HepG2 (cell line): ENCODE measurements at regions not wholly inside any gene's neighbourhood (a gene's known extent, or its start where the extent isn't known, plus 50 kb on each side); places are given as distances from the start of the nearest gene placed in this dataset.

Experiments used
- ATAC-seq: fragments of 200-7000 bp; cut with Tn5 transposase; 3 replicates; pipeline ENCODE4 v1.9.1; 2020; ENCODE audit warnings: mild to moderate bottlenecking, moderate library complexity
- BruUV-seq: library from RNA; stranded (reverse); fragments of 400-500 nt; replicated peaks from 2 replicates; lab custom pipeline; 2021; lab: Mats Ljungman, UMichigan
- CTCF ChIA-PET: fragments of 300-600 bp; formaldehyde crosslinking; extraction: SDS; loops from one replicate; lab custom pipeline; 2021; ENCODE audit warnings: low total read pairs, inconsistent platforms, low intra/inter-chr PET ratio; lab: Yijun Ruan, JAX
- POLR2A ChIA-PET: fragments of 350-600 bp; sonication (Branson Sonifier 250); formaldehyde crosslinking; loops from one replicate; lab custom pipeline; 2020; ENCODE audit warnings: antibody characterized with exemption, inconsistent platforms; lab: Yijun Ruan, JAX
- DNase-seq: peaks from one replicate; pipeline ENCODE4 v3.0.0-alpha.2; 2015; ENCODE audit warnings: low spot score
- FAIRE-seq: peaks from 3 replicates; lab custom pipeline; 2011; peaks lifted over from hg19 to GRCh38; lab: Jason Lieb, UNC
- H2AFZ ChIP-seq: one replicate; pipeline ENCODE4 v1.6.1; 2011; ENCODE audit warnings: low read length, inconsistent platforms
- H3K27ac ChIP-seq: fragments of 300-600 bp; 3 replicates; pipeline ENCODE4 v1.8.0; 2011; ENCODE audit warnings: mixed run types, mild to moderate bottlenecking, mixed read lengths, low read length, inconsistent platforms; ENCODE audit not compliant: insufficient read depth; ENCODE audit errors: extremely low read length
- H3K27me3 ChIP-seq, 2 experiments: fragments of 200-600 bp in 1 of 2; 2 replicates in 1 of 2; 3 replicates in 1 of 2; pipeline versions ENCODE4 v1.6.0 to v1.8.0; 2011; ENCODE audit warnings: low read length in 2 of 2, mild to moderate bottlenecking in 2 of 2, moderate library complexity in 2 of 2, inconsistent platforms in 1 of 2; ENCODE audit not compliant: insufficient read depth in 2 of 2, control insufficient read depth in 1 of 2
- H3K36me3 ChIP-seq, 2 experiments: fragments of 200-600 bp in 1 of 2; replicated peaks in 1 of 2; 2 replicates in 1 of 2; 3 replicates in 1 of 2; pipeline versions ENCODE4 v1.5.1 to v1.8.0; 2011; ENCODE audit warnings: low read length in 2 of 2, inconsistent platforms in 1 of 2; ENCODE audit not compliant: insufficient read depth in 2 of 2, control insufficient read depth in 1 of 2
- H3K4me1 ChIP-seq: 2 replicates; pipeline ENCODE4 v1.5.1; 2012; ENCODE audit warnings: low read length, inconsistent platforms; ENCODE audit not compliant: insufficient read depth
- H3K4me2 ChIP-seq: 2 replicates; pipeline ENCODE4 v1.6.0; 2011; ENCODE audit warnings: low read depth, low read length, inconsistent platforms
- H3K4me3 ChIP-seq, 3 experiments: fragments of 200-600 bp in 1 of 3; sonication (generic), shearing (Covaris generic) in 1 of 3; replicated peaks in 1 of 3; 2 replicates each; pipeline ENCODE4 v1.5.1; 2011 to 2016; ENCODE audit warnings: low read length in 3 of 3, inconsistent platforms in 2 of 3, low read depth in 2 of 3, mild to moderate bottlenecking in 2 of 3, control low read depth in 1 of 3, mixed read lengths in 1 of 3; ENCODE audit not compliant: insufficient read depth in 1 of 3
- H3K79me2 ChIP-seq: one replicate; pipeline ENCODE4 v1.6.1; 2011; ENCODE audit warnings: low read length, inconsistent platforms; ENCODE audit not compliant: insufficient read depth
- H3K9ac ChIP-seq: 2 replicates; pipeline ENCODE4 v1.6.0; 2011; ENCODE audit warnings: mild to moderate bottlenecking, low read depth, low read length, inconsistent platforms; ENCODE audit not compliant: insufficient read depth
- H3K9me3 ChIP-seq: 2 replicates; pipeline ENCODE4 v1.5.1; 2012; ENCODE audit warnings: mild to moderate bottlenecking, low read length
- H4K20me1 ChIP-seq: 2 replicates; pipeline ENCODE4 v1.6.0; 2011; ENCODE audit warnings: inconsistent platforms, mild to moderate bottlenecking, low read length, moderate library complexity; ENCODE audit not compliant: insufficient read depth
- HCFC1 ChIP-seq: fragments of 150-350 bp; IDR thresholded peaks from 2 replicates; pipeline ENCODE4 v1.6.1; 2014; ENCODE audit warnings: low read depth, low read length
- PCBP1 ChIP-seq: fragments of 200-400 bp; formaldehyde crosslinking; IDR thresholded peaks from 2 replicates; pipeline ENCODE4 v1.6.1; 2017; ENCODE audit warnings: mild to moderate bottlenecking, low read depth, low read length, borderline replicate concordance
- RORA ChIP-seq: sonication (generic); formaldehyde crosslinking; IDR thresholded peaks from 2 replicates; pipeline ENCODE4 v1.5.0; 2020; ENCODE audit warnings: mild to moderate bottlenecking, missing genetic modification reagents, moderate library complexity
- ZNF749 ChIP-seq: sonication (generic); formaldehyde crosslinking; IDR thresholded peaks from 2 replicates; pipeline ENCODE4 v1.8.0; 2022; ENCODE audit warnings: mild to moderate bottlenecking, missing genetic modification reagents, moderate library complexity, borderline replicate concordance
- ZNF883 ChIP-seq: sonication (generic); formaldehyde crosslinking; IDR thresholded peaks from 2 replicates; pipeline ENCODE4 v1.5.1; 2020; ENCODE audit warnings: mild to moderate bottlenecking, missing genetic modification reagents; ENCODE audit errors: not compliant biosample characterization
- WGBS: methylation state at CpG from one replicate; pipeline ENCODE4 v1.1.6; 2017; ENCODE audit warnings: low lambda C conversion rate; 5-methylcytosine and 5-hydroxymethylcytosine counted together
- in situ Hi-C: cut with HindIII; loops from 2 replicates; pipeline ENCODE4 v1.10.0; 2017; ENCODE audit warnings: low pct_unique_long_range_greater_than_20kb; ENCODE audit not compliant: extremely low pct_ligation_motif_present
- intact Hi-C: fragments of 100-400 bp; cut with micrococcal nuclease; formaldehyde crosslinking; loops from one replicate; pipeline ENCODE4 v1.10.0; 2022; ENCODE audit not compliant: unreplicated experiment
- TF ChIP-seq, protein P1 (sequence below), 2 experiments: fragments of 450-650 bp in 1 of 2; sonication (generic) in 1 of 2; formaldehyde crosslinking in 1 of 2; IDR thresholded peaks; 2 replicates each; pipeline versions ENCODE4 v1.6.1 to v1.8.0; 2016 to 2022; ENCODE audit warnings: antibody characterized with exemption in 1 of 2, mild to moderate bottlenecking in 1 of 2, missing genetic modification reagents in 1 of 2
- TF ChIP-seq, protein P2 (sequence below): sonication (generic); formaldehyde crosslinking; IDR thresholded peaks from 2 replicates; pipeline ENCODE4 v1.5.0; 2020; ENCODE audit warnings: missing genetic modification reagents
- TF ChIP-seq, protein P3 (sequence below): IDR thresholded peaks from 2 replicates; pipeline ENCODE4 v1.6.1; 2016; ENCODE audit warnings: missing compliant biosample characterization, missing genetic modification reagents, borderline replicate concordance
- TF ChIP-seq, protein P4 (sequence below): sonication (generic); formaldehyde crosslinking; IDR thresholded peaks from 2 replicates; pipeline ENCODE4 v1.4.0; 2020; ENCODE audit warnings: missing genetic modification reagents

DNA sequence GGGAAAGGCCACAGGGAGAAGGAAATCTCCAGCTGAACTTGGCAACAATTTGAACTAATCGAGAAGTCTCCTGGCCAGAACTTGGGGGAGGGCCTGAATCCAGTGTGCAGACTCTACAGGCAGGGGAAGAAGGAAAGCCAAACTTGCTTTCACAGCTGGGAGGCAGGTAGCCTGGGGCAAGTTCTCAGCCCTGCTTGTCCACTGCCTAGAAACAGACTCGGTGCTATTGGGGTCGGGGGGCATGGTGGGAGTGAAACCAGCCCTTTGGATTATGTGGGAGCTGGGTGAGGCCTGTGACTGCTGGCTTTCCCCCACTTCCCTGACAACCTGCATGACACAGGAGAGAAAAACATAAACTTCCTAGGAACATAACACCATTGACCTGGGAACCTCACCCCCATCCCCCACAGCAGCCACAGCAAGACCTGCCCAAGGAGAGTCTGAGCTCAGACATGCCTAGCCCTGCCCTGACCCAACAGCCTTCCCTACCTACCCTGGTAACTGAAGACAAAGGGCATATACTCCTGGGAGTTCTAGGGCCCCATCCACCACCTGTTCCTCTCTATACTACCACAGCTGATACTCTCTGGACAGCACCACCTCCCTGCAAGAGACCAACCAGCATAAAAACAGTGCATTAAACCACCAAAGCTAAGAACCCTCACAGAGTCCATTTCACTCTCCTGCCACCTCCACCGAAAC lies 103.7 kb upstream of the MNS1 start:
- H3K9me3 ChIP-seq = no peaks in the 10 kb centered on the region
- WGBS = 9% methylated on average over 4 of the region's 4 CpGs
- H3K4me2 ChIP-seq = no peak overlapping the region
- no peaks in the 10 kb centered on the region for H3K27me3 ChIP-seq
- H3K27ac ChIP-seq = no peak overlapping the region
- H3K9ac ChIP-seq = no peak overlapping the region
- no peaks in the 10 kb centered on the region for H3K79me2 ChIP-seq
- intact Hi-C loops (no loop called here), in situ Hi-C loops (no loop called here)
- no peaks in the 10 kb centered on the region for H3K4me1 ChIP-seq
- ATAC-seq (no peak), DNase-seq (no peak), FAIRE-seq (no peak)
- POLR2A ChIA-PET = no interaction called here
- CTCF ChIA-PET = no interaction called here
- no TSS peak for BruUV-seq
- H4K20me1 ChIP-seq = no peaks in the 10 kb centered on the region
- H2AFZ ChIP-seq = no peak overlapping the region
- H3K4me3 ChIP-seq = no peak overlapping the region
- H3K36me3 ChIP-seq = no peaks in the 10 kb centered on the region
- TF ChIP-seq, protein P1, sequence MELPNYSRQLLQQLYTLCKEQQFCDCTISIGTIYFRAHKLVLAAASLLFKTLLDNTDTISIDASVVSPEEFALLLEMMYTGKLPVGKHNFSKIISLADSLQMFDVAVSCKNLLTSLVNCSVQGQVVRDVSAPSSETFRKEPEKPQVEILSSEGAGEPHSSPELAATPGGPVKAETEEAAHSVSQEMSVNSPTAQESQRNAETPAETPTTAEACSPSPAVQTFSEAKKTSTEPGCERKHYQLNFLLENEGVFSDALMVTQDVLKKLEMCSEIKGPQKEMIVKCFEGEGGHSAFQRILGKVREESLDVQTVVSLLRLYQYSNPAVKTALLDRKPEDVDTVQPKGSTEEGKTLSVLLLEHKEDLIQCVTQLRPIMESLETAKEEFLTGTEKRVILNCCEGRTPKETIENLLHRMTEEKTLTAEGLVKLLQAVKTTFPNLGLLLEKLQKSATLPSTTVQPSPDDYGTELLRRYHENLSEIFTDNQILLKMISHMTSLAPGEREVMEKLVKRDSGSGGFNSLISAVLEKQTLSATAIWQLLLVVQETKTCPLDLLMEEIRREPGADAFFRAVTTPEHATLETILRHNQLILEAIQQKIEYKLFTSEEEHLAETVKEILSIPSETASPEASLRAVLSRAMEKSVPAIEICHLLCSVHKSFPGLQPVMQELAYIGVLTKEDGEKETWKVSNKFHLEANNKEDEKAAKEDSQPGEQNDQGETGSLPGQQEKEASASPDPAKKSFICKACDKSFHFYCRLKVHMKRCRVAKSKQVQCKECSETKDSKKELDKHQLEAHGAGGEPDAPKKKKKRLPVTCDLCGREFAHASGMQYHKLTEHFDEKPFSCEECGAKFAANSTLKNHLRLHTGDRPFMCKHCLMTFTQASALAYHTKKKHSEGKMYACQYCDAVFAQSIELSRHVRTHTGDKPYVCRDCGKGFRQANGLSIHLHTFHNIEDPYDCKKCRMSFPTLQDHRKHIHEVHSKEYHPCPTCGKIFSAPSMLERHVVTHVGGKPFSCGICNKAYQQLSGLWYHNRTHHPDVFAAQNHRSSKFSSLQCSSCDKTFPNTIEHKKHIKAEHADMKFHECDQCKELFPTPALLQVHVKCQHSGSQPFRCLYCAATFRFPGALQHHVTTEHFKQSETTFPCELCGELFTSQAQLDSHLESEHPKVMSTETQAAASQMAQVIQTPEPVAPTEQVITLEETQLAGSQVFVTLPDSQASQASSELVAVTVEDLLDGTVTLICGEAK (IDR thresholded peaks at IDR 0.05) = no peak
- TF ChIP-seq, protein P1 (CRISPR knock-in tag; IDR thresholded peaks at IDR 0.05) = no peak
- TF ChIP-seq RORA (no peak), ZNF883 (CRISPR knock-in tag) (no peak), HCFC1 (no peak), PCBP1 (no peak), ZNF749 (CRISPR knock-in tag) (no peak)
- TF ChIP-seq, protein P2, sequence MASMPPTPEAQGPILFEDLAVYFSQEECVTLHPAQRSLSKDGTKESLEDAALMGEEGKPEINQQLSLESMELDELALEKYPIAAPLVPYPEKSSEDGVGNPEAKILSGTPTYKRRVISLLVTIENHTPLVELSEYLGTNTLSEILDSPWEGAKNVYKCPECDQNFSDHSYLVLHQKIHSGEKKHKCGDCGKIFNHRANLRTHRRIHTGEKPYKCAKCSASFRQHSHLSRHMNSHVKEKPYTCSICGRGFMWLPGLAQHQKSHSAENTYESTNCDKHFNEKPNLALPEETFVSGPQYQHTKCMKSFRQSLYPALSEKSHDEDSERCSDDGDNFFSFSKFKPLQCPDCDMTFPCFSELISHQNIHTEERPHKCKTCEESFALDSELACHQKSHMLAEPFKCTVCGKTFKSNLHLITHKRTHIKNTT (CRISPR knock-in tag) = no peak
- TF ChIP-seq, protein P3, sequence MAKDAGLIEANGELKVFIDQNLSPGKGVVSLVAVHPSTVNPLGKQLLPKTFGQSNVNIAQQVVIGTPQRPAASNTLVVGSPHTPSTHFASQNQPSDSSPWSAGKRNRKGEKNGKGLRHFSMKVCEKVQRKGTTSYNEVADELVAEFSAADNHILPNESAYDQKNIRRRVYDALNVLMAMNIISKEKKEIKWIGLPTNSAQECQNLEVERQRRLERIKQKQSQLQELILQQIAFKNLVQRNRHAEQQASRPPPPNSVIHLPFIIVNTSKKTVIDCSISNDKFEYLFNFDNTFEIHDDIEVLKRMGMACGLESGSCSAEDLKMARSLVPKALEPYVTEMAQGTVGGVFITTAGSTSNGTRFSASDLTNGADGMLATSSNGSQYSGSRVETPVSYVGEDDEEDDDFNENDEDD = no peak
- TF ChIP-seq, protein P4, sequence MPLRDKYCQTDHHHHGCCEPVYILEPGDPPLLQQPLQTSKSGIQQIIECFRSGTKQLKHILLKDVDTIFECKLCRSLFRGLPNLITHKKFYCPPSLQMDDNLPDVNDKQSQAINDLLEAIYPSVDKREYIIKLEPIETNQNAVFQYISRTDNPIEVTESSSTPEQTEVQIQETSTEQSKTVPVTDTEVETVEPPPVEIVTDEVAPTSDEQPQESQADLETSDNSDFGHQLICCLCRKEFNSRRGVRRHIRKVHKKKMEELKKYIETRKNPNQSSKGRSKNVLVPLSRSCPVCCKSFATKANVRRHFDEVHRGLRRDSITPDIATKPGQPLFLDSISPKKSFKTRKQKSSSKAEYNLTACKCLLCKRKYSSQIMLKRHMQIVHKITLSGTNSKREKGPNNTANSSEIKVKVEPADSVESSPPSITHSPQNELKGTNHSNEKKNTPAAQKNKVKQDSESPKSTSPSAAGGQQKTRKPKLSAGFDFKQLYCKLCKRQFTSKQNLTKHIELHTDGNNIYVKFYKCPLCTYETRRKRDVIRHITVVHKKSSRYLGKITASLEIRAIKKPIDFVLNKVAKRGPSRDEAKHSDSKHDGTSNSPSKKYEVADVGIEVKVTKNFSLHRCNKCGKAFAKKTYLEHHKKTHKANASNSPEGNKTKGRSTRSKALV = no peak
